Glutamatergic neuron (in vitro differentiated cells): ENCODE measurements at regions not wholly inside any gene's neighbourhood (a gene's known extent, or its start where the extent isn't known, plus 50 kb on each side); places are given as distances from the start of the nearest gene placed in this dataset.
A peak's percentile ranks its signal among the peaks of the same experiment; 100 is the strongest.

Source experiments
- DNase-seq: peaks from one replicate; pipeline ENCODE4 v3.0.0; 2022
- H3K27ac Mint-ChIP-seq: one replicate; pipeline ENCODE4 v1.8.0; 2020; ENCODE audit warnings: mild to moderate bottlenecking, mixed read lengths, inconsistent platforms; ENCODE audit not compliant: unreplicated experiment
- H3K27me3 Mint-ChIP-seq: one replicate; pipeline ENCODE4 v1.8.0; 2020; ENCODE audit warnings: mild to moderate bottlenecking, moderate library complexity, mixed read lengths, inconsistent platforms; ENCODE audit not compliant: unreplicated experiment
- H3K36me3 Mint-ChIP-seq: one replicate; pipeline ENCODE4 v1.8.0; 2020; ENCODE audit warnings: mild to moderate bottlenecking, mixed read lengths, inconsistent platforms; ENCODE audit not compliant: unreplicated experiment
- H3K4me1 Mint-ChIP-seq: one replicate; pipeline ENCODE4 v1.8.0; 2020; ENCODE audit warnings: mild to moderate bottlenecking, low read depth, mixed read lengths, inconsistent platforms; ENCODE audit not compliant: unreplicated experiment
- H3K4me3 Mint-ChIP-seq: one replicate; pipeline ENCODE4 v1.8.0; 2020; ENCODE audit warnings: mild to moderate bottlenecking, mixed read lengths, inconsistent platforms; ENCODE audit not compliant: unreplicated experiment
- H3K9me3 Mint-ChIP-seq: one replicate; pipeline ENCODE4 v1.8.0; 2020; ENCODE audit warnings: mild to moderate bottlenecking, moderate library complexity, mixed read lengths, inconsistent platforms; ENCODE audit not compliant: unreplicated experiment
- TF ChIP-seq, protein P1 (sequence below): fragments of 200-600 bp; sonication (generic); IDR thresholded peaks from one replicate; pipeline ENCODE4 v1.5.0; 2021; ENCODE audit not compliant: partially characterized antibody, unreplicated experiment

- Mint-ChIP-seq H3K36me3 (no peaks in the 10 kb centered on the region), H3K4me3 (no peak overlapping the region), H3K27ac (no peak overlapping the region), H3K9me3 (no peaks in the 10 kb centered on the region), H3K4me1 (peaks cover 4% of the 10 kb centered on the region), H3K27me3 (peaks cover 3% of the 10 kb centered on the region)
- TF ChIP-seq, protein P1, sequence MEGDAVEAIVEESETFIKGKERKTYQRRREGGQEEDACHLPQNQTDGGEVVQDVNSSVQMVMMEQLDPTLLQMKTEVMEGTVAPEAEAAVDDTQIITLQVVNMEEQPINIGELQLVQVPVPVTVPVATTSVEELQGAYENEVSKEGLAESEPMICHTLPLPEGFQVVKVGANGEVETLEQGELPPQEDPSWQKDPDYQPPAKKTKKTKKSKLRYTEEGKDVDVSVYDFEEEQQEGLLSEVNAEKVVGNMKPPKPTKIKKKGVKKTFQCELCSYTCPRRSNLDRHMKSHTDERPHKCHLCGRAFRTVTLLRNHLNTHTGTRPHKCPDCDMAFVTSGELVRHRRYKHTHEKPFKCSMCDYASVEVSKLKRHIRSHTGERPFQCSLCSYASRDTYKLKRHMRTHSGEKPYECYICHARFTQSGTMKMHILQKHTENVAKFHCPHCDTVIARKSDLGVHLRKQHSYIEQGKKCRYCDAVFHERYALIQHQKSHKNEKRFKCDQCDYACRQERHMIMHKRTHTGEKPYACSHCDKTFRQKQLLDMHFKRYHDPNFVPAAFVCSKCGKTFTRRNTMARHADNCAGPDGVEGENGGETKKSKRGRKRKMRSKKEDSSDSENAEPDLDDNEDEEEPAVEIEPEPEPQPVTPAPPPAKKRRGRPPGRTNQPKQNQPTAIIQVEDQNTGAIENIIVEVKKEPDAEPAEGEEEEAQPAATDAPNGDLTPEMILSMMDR, result no peak
- DNase-seq, result no peak
Observed at GRCh38 chr19:28247243-28247642, 965.7 kb downstream of the UQCRFS1 start.

DNA sequence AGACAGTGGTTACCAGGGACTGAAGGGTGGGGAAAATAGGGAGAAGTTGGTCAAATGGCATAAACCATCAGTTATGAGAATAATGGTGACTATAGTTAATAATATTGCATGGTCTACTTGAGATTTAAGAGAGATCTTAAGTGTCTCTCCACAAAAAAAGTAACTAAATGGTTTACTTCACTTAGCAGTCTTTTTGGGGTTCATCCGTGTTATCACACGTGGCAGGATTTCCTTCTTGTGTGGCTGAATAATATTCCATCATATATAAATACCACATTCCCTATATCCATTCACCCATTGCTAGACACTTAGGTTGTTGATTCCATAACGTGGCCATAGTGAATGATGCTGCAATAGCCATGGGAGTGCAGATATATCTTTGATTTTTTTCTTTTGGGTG is 967.0 kb downstream of the UQCRFS1 start:
- H3K36me3 Mint-ChIP-seq, result no peaks in the 10 kb centered on the region
- no peak overlapping the region for H3K27ac Mint-ChIP-seq

GRCh38 chr19:28244966-28245365 is 968.0 kb downstream of the UQCRFS1 start:
- Mint-ChIP-seq H3K27ac (no peak overlapping the region), H3K9me3 (no peaks in the 10 kb centered on the region)
- TF ChIP-seq, protein P1, result no peak

More for the DNA sequence above, 967.0 kb downstream of the UQCRFS1 start:
- TF ChIP-seq, protein P1, result no peak
- H3K4me1 Mint-ChIP-seq, result peaks cover 4% of the 10 kb centered on the region
- no peak for DNase-seq
- H3K27me3 Mint-ChIP-seq, result peaks cover 3% of the 10 kb centered on the region
- H3K4me3 Mint-ChIP-seq, result no peak overlapping the region
- no peaks in the 10 kb centered on the region for H3K9me3 Mint-ChIP-seq

DNA sequence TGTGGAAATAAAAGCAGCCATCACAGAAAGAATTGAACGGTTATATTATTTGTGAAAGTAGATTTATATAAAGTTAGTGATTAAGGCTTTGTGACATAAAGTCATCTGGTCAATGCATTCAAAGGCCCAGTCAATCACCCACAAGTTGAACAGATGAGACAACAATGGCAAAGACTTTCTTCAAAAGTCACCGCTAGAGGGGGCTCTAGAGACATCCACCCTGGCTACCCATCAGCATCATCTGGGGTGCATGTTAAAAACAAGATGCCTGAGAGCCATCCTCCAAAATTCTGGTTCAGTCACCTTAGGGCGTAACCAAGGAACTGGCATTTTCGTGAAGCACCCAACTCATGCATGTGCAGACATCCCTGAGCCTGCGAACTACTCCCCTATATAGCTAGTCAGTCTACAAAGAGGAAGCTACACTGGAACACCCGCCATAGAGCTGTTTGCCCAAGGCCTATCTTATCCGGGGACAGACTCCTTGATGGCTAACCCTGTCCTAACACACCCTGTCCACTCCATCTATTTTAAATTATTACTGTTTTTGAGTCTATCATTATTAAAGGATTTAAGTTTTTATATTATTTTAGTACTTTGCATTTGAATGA is 970.5 kb downstream of the UQCRFS1 start:
- Mint-ChIP-seq H3K27me3 (no peaks in the 10 kb centered on the region), H3K4me1 (peaks cover 3% of the 10 kb centered on the region), H3K27ac (no peak overlapping the region), H3K36me3 (no peaks in the 10 kb centered on the region), H3K4me3 (no peak overlapping the region), H3K9me3 (no peaks in the 10 kb centered on the region)
- TF ChIP-seq, protein P1, result peak; percentile 79
- no peak for DNase-seq

More at GRCh38 chr19:28244966-28245365, 968.0 kb downstream of the UQCRFS1 start:
- H3K4me3 Mint-ChIP-seq, result no peak overlapping the region
- H3K27me3 Mint-ChIP-seq, result no peaks in the 10 kb centered on the region
- H3K4me1 Mint-ChIP-seq, result peaks cover 4% of the 10 kb centered on the region
- H3K36me3 Mint-ChIP-seq, result no peaks in the 10 kb centered on the region
- DNase-seq, result no peak

- Mint-ChIP-seq H3K4me3 (no peak overlapping the region), H3K27ac (no peak overlapping the region), H3K9me3 (no peaks in the 10 kb centered on the region), H3K27me3 (no peaks in the 10 kb centered on the region), H3K36me3 (no peaks in the 10 kb centered on the region), H3K4me1 (no peaks in the 10 kb centered on the region)
- TF ChIP-seq, protein P1, result peak; percentile 51
- DNase-seq, result peak; percentile 69
Observed at GRCh38 chr19:28239270-28239669, 973.7 kb downstream of the UQCRFS1 start.
